ENCODE measurements at regions not wholly inside any gene's neighbourhood (a gene's known extent, or its start where the extent isn't known, plus 50 kb on each side); places are given as distances from the start of the nearest gene placed in this dataset.

- no peak for DNase-seq (ENCODE audit: low spot score)
- no peak overlapping the region for H3K4me3 ChIP-seq (ENCODE audit: low read depth in 1 of 3, low read length in 3 of 3)
- H3K27me3 ChIP-seq (ENCODE audit: control insufficient read depth in 4 of 4, insufficient read depth in 4 of 4, low read length in 3 of 4) = no peaks in the 10 kb centered on the region
- no peak overlapping the region for H3K9ac ChIP-seq (ENCODE audit: low read depth in 1 of 2, low read length in 2 of 2)
- H3K4me1 ChIP-seq (ENCODE audit: control insufficient read depth in 4 of 4, insufficient read depth in 4 of 4, low read length in 3 of 4) = peaks cover 0 to 8% (median 5%) of the 10 kb centered on the region in 4 donors
- H3K36me3 ChIP-seq (ENCODE audit: control insufficient read depth in 4 of 4, insufficient read depth in 3 of 4, low read depth in 1 of 4, low read length in 3 of 4) = no peaks in the 10 kb centered on the region
- WGBS = 71% methylated on average over 4 of the region's 4 CpGs
- H3K9me3 ChIP-seq (ENCODE audit: control insufficient read depth in 4 of 4, low read length in 3 of 4) = no peaks in the 10 kb centered on the region
- no peak for TF ChIP-seq TAF1 (conservative IDR thresholded peaks at IDR 0.05)
- no peak for TF ChIP-seq HNF4A (conservative IDR thresholded peaks at IDR 0.05)
- no peak for TF ChIP-seq ATF3 (IDR thresholded peaks at IDR 0.05)
- TF ChIP-seq NR2F2 (IDR thresholded peaks at IDR 0.05) = no peak
- TF ChIP-seq YY1 (IDR thresholded peaks at IDR 0.05) = no peak
- TF ChIP-seq MAX (IDR thresholded peaks at IDR 0.05) = no peak
- TF ChIP-seq RAD21 (IDR thresholded peaks at IDR 0.05) = no peak
- TF ChIP-seq SP1 (IDR thresholded peaks at IDR 0.05) = no peak
- no peak overlapping the region for H3K27ac ChIP-seq (ENCODE audit: low read depth in 1 of 2, low read length in 2 of 2)
These were observed 145.1 kb downstream of the B3GNT2 start for GRCh38 chr2:62340994-62341484.

GRCh38 chr2:62339837-62340236 lies 143.9 kb downstream of the B3GNT2 start:
- Histone ChIP-seq H3K27me3 (ENCODE audit: control insufficient read depth in 4 of 4, insufficient read depth in 4 of 4, low read length in 3 of 4) (no peaks in the 10 kb centered on the region), H3K36me3 (ENCODE audit: control insufficient read depth in 4 of 4, insufficient read depth in 3 of 4, low read depth in 1 of 4, low read length in 3 of 4) (no peaks in the 10 kb centered on the region), H3K9ac (ENCODE audit: low read depth in 1 of 2, low read length in 2 of 2) (no peak overlapping the region), H3K27ac (ENCODE audit: low read depth in 1 of 2, low read length in 2 of 2) (no peak overlapping the region), H3K4me1 (ENCODE audit: control insufficient read depth in 4 of 4, insufficient read depth in 4 of 4, low read length in 3 of 4) (peaks cover 0 to 8% (median 5%) of the 10 kb centered on the region in 4 donors), H3K4me3 (ENCODE audit: low read depth in 1 of 3, low read length in 3 of 3) (no peak overlapping the region), H3K9me3 (ENCODE audit: control insufficient read depth in 4 of 4, low read length in 3 of 4) (no peaks in the 10 kb centered on the region)
- 90% methylated on average over 2 of the region's 2 CpGs for WGBS
- TF ChIP-seq RAD21 (IDR thresholded peaks at IDR 0.05) (no peak), HNF4G (IDR thresholded peaks at IDR 0.05) (no peak)
- DNase-seq (ENCODE audit: low spot score) = no peak

- Histone ChIP-seq H3K27ac (ENCODE audit: low read depth in 1 of 2, low read length in 2 of 2) (no peak overlapping the region), H3K4me3 (ENCODE audit: low read depth in 1 of 3, low read length in 3 of 3) (no peak overlapping the region), H3K4me1 (ENCODE audit: control insufficient read depth in 4 of 4, insufficient read depth in 4 of 4, low read length in 3 of 4) (peaks cover 0 to 8% (median 5%) of the 10 kb centered on the region in 4 donors), H3K9ac (ENCODE audit: low read depth in 1 of 2, low read length in 2 of 2) (no peak overlapping the region), H3K27me3 (ENCODE audit: control insufficient read depth in 4 of 4, insufficient read depth in 4 of 4, low read length in 3 of 4) (no peaks in the 10 kb centered on the region), H3K36me3 (ENCODE audit: control insufficient read depth in 4 of 4, insufficient read depth in 3 of 4, low read depth in 1 of 4, low read length in 3 of 4) (no peaks in the 10 kb centered on the region), H3K9me3 (ENCODE audit: control insufficient read depth in 4 of 4, low read length in 3 of 4) (no peaks in the 10 kb centered on the region)
- no peak for DNase-seq (ENCODE audit: low spot score)
- WGBS = 90% methylated on average over 2 of the region's 2 CpGs
- TF ChIP-seq MAX (IDR thresholded peaks at IDR 0.05) = no peak
- TF ChIP-seq ATF3 (IDR thresholded peaks at IDR 0.05) = no peak
- TF ChIP-seq CTCF (IDR thresholded peaks at IDR 0.05; ENCODE audit: low read depth, low read length, missing input control) = no peak
- TF ChIP-seq JUND (IDR thresholded peaks at IDR 0.05) = no peak
- TF ChIP-seq RXRA (IDR thresholded peaks at IDR 0.05) = no peak
- TF ChIP-seq RAD21 (IDR thresholded peaks at IDR 0.05) = no peak
- TF ChIP-seq ZBTB33 (IDR thresholded peaks at IDR 0.05) = no peak
These were observed 143.5 kb downstream of the B3GNT2 start for GRCh38 chr2:62339413-62339812.

Measured in liver (tissue), 8 donors.